SK-MEL-5 (cell line): ENCODE measurements at regions not wholly inside any gene's neighbourhood (a gene's known extent, or its start where the extent isn't known, plus 50 kb on each side); places are given as distances from the start of the nearest gene placed in this dataset.

Source experiments
- DNase-seq: peaks from one replicate; pipeline ENCODE4 v3.0.0-alpha.2; 2016; ENCODE audit warnings: low read depth, low spot score
- in situ Hi-C: cut with HindIII; loops from 2 replicates; pipeline ENCODE4 v1.10.0; 2016; ENCODE audit warnings: low sequenced_read_pairs, high pct_unique_total_duplicates, low pct_unique_long_range_greater_than_20kb

GRCh38 chr11:122375687-122376399 lies 259.8 kb upstream of the BLID start:
- in situ Hi-C loops = no loop called here
- no peak for DNase-seq

DNA sequence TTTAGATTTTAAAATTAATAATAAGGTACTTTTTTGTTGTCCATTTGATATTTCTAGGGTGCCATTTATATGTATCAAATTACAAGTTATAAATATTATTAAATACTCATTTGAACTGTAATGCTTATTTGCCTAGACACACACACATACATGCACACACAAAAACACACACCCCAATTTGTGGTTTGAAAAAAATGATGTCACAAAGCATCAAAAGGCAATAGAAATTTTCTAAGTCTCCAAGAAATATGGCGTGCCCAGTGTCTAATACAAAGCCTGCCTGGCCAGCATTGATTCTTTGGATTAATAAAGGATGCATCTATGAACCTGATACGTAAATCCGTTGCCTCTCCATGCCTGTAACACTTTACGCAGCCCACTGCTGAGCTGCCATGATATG lies 252.8 kb upstream of the BLID start:
- DNase-seq = no peak
- in situ Hi-C loops = no loop called here

DNA sequence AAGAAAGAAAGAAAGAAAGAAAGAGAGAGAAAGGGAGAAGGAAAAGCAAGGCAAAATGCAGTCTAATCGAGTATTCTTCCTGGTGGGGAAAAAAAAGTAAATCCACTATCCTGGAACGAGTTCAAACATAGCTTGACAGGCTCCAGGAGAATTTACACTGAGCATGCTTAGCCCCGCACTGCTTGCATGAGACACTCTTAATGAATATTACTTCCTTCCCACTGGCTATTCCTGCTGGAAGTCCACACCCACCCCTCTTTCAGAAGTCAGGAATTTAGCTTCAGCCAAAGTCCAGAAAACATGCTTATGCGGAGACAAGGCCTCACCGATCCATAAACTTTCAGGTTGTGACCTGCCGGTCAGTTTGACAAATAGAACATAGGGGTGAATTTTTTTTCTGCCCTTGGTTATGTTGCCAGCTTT lies 251.8 kb upstream of the BLID start:
- no peak for DNase-seq
- in situ Hi-C loops = no loop called here

DNA sequence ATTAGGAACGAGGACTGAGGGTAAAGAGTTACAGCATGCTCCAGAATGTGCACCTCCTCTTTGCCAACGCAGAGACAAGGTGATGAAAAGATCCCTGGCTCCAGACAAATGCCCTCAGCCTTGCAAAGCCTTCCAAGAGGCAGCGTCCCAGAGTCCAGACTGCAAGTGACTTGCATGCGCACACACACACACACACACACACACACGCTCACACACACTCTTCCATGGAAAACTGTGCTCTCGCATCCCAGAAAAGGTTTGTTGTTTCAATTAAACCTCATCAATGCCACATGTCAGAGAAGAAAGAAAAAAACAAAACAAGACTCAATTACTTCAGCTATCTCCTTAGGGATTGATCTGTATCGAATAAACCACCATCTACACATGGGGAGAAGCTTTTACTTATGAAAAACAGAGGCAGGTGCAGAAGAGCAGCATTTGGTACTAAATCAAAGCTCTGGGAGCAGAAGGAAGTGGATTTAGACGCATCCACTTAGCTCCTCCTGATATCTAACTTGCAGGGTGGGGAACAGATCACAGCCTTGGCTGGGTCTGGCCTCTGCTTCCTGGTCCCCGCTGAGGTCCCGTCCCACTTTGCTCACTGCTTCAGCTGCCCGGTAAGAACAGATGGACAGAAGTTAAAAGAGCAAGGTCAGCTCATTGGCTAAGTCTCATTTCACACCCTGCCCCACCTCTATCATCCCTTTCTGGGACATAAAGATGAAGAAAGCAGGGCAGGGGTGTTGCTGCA lies 249.8 kb upstream of the BLID start:
- in situ Hi-C loops = no loop called here
- DNase-seq = no peak

- in situ Hi-C loops = no loop called here
- DNase-seq = no peak
Measured at GRCh38 chr11:122363296-122363695, 247.3 kb upstream of the BLID start.

GRCh38 chr11:122362381-122362780 lies 246.4 kb upstream of the BLID start:
- in situ Hi-C loops = no loop called here
- no peak for DNase-seq

DNA sequence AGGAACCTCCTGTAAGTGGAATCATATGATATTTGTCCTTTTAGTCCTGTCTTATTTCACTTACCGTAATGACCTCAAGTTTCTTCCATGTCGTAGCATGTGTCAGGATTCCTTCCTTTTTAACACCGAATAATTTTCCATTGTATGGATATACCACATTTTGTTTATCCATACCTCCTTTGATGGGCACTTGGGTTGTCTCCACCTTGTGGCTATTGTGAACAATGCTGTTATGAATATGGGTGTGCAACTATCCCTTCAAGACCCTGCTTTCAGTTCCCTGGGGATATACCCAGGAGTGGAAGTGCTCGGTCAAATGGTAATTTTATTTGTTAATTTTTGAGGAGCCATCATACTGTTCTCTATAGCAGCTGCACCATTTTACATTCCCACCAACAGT lies 244.9 kb upstream of the BLID start:
- peak; percentile 22 for DNase-seq
- in situ Hi-C loops = no loop called here

DNA sequence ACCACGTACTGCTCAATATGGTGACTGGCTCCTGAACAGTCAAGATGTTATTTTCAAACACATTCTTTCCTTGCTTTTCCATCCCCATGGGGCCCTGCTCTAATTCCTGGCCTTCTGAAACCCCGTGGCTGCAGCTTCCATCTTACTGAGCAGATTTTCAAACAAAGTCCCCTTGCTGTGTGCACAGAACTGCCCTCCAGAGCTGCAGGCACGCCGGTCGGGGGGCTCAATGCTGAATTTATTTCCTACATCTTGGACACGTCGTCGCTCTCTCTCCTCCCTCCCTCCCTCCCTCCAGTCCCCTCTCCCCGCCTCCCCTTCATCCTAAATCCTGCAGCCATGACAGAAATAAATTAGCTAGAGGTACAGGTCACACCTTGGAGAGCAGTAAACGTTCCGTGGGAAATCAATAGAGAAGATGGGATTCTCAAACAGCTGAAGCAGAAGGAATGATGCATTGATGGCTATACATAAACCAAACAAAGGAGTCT lies 243.1 kb upstream of the BLID start:
- no peak for DNase-seq
- in situ Hi-C loops = no loop called here

DNA sequence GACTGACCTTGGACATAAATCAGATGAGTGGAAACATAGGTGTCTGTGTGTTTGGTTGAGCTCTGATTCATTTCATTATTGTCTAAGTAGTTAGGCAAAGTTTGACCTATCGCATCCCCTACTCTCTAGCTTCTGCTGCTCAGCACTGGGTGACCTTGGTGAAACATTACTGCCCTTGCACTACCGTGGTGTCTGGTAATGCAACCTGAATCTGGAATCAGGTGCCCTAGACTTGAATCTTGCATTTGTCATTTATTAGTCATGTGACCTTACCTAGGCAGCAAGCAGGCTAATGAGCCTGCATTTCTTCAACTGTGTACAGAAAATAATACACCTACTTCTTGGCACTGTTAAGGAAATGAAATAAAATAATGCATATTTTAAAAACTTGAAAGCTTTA lies 242.3 kb upstream of the BLID start:
- no peak for DNase-seq
- in situ Hi-C loops = no loop called here

GRCh38 chr11:122355968-122356367 lies 240.0 kb upstream of the BLID start:
- DNase-seq = no peak
- in situ Hi-C loops = no loop called here

DNA sequence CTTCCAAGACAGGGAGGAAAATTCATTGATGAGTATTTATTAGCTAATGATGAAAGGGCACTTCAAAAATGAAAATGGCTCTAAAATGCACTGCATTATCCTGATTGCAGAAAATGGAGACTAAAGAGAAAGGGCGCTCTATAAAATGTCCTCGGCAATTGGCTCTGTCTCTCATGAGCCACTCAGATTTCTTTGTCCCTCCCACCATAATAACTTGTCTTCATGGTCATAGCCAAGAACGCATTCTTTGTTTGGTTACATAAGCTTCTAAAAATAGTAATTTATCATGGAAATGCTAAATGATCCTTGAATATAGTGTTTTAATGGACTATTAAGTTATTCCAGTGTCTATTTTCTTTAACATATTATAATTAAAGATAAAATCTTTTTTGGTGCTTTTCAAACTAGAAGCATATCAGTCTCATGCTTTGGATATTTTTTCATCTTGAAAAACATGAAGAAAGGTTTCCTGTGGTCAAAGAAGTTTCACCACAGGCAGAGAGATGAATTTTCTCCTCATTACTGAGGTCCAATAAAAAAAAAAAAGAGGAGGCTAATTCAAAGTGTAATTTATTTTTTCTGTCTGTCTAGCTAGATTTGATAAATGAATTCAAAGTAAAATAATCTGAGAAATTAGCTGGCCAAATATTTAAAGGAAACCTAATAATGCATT lies 238.1 kb upstream of the BLID start:
- in situ Hi-C loops = no loop called here

GRCh38 chr11:122353561-122353960 lies 237.5 kb upstream of the BLID start:
- in situ Hi-C loops = no loop called here
- DNase-seq = no peak

More for the DNA sequence above, 238.1 kb upstream of the BLID start:
- no peak for DNase-seq

DNA sequence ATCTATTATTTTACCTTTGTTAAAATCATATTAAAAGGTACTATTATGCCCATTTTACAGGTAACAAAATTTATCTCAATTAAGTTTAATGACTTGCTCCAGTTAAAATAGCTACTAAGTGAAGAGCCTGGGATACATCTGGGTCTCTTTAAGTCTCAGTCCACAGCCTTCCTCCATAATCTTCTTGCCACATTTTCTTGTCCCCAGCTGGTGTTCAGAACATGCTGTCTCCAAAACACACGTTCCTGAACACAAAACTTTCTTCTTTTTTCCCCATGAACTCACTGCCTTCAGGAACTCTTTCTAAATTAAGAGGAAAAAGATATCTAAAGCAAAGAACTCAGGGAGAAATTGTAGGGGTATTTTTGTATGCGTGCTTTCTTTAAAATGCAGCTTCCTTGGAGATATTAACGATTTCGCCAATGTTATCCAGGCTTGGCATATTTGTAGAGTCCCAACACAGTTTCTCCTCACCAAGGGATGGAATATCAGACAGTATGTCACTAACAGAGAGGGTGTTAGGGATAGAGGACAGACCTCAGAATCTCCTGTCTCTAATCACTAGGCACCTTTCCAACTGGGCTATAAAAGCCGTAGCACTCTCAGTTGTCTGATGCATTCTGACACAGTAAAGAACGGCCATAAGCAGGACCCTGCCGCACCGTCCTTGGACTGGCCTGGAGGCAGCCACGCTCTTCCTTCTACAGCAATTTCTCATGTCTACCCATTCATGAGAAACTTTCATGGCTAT lies 232.8 kb upstream of the BLID start:
- in situ Hi-C loops = no loop called here
- DNase-seq = no peak

DNA sequence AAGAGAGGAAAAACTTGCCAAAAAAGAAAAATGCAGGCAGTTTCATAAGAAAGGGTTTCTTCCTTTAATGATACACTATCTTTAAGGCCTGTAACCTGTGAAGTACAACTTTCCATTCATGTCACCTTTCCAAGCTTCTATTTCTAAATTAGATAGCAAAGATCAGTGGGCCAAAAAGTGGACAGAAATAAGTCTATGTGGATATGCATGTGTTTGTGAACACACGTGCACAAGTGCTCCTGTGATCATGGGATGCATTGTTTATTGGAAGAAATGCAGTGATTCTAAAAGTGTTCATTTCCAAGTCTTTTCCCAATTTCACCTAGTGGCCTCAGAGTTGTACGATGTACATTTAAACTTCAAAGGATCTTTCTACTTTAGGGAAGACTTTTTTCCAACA lies 230.0 kb upstream of the BLID start:
- DNase-seq = no peak
- in situ Hi-C loops = no loop called here

DNA sequence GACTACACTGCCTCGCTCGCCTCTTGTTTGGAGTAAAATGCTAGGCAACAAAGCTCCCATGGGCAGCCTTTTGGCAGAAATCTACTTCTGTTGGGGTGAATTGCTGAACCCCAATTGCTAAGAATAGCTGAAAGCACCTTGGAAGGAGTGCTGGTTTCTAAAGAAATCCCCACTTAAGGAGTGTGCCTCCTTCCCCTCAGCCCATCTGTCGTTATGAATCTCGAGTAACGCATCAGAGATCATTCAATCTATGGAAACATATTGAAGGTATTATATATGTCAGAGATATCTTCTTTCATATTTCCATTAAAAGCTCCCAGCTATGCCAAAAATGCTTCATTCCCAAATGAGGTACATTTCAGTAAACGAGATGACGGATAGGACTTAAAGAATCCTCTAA lies 229.6 kb upstream of the BLID start:
- no peak for DNase-seq
- in situ Hi-C loops = no loop called here

DNA sequence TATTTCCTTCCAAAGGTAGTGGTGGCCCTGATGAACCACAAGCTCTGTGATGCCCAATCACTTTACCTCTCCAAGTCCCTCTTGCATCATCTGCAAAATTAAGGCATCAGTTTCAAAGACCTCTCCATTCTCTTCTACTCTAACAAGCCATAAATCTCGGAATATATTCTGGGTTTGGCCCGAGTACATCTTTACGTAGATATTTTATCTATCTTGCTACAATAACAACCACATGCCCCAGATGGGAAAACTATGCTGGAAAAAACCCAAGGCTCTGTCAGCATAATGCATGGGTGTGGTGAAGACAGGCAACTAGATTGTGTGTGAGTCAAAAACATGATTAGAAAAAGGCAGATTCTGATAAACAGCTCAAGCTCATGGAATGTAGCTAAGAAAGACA lies 228.2 kb upstream of the BLID start:
- DNase-seq = no peak
- in situ Hi-C loops = no loop called here

- in situ Hi-C loops = no loop called here
- DNase-seq = no peak
Measured at GRCh38 chr11:122343210-122343609, 227.2 kb upstream of the BLID start.
